Islet precursor cell (in vitro differentiated cells): ENCODE measurements at regions not wholly inside any gene's neighbourhood (a gene's known extent, or its start where the extent isn't known, plus 50 kb on each side); places are given as distances from the start of the nearest gene placed in this dataset.

Source experiments
- DNase-seq: peaks from one replicate; pipeline ENCODE4 v3.0.0-alpha.2; 2018

- no peak for DNase-seq
These were observed 1624.1 kb upstream of the PRR20A start for GRCh38 chr13:55516610-55517009.

- no peak for DNase-seq
These were observed 1623.4 kb upstream of the PRR20A start for GRCh38 chr13:55517312-55517711.

GRCh38 chr13:55528434-55528833, 1612.3 kb upstream of the PRR20A start:
- DNase-seq, result no peak

GRCh38 chr13:55534306-55534705, 1606.4 kb upstream of the PRR20A start:
- no peak for DNase-seq

- no peak for DNase-seq
These were observed 1602.3 kb upstream of the PRR20A start for GRCh38 chr13:55538424-55538823.

GRCh38 chr13:55543053-55543452, 1597.7 kb upstream of the PRR20A start:
- no peak for DNase-seq

- DNase-seq, result no peak
These were observed 1590.1 kb upstream of the PRR20A start for GRCh38 chr13:55550624-55551023.

GRCh38 chr13:55553701-55554100, 1587.0 kb upstream of the PRR20A start:
- DNase-seq, result no peak

- DNase-seq, result no peak
These were observed 1586.0 kb upstream of the PRR20A start for GRCh38 chr13:55554741-55555140.

GRCh38 chr13:55560331-55560730, 1580.4 kb upstream of the PRR20A start:
- DNase-seq, result no peak

GRCh38 chr13:55563267-55563666, 1577.5 kb upstream of the PRR20A start:
- DNase-seq, result no peak

- DNase-seq, result no peak
These were observed 1574.4 kb upstream of the PRR20A start for GRCh38 chr13:55566334-55566733.

GRCh38 chr13:55566779-55567178, 1573.9 kb upstream of the PRR20A start:
- no peak for DNase-seq

- DNase-seq, result no peak
These were observed 1572.7 kb upstream of the PRR20A start for GRCh38 chr13:55567721-55568625.

GRCh38 chr13:55569082-55569481, 1571.6 kb upstream of the PRR20A start:
- DNase-seq, result no peak

- no peak for DNase-seq
These were observed 1571.2 kb upstream of the PRR20A start for GRCh38 chr13:55569514-55569913.

GRCh38 chr13:55570371-55570770, 1570.3 kb upstream of the PRR20A start:
- DNase-seq, result no peak

- DNase-seq, result no peak
These were observed 1569.4 kb upstream of the PRR20A start for GRCh38 chr13:55571237-55571867.

GRCh38 chr13:55572408-55572807, 1568.3 kb upstream of the PRR20A start:
- DNase-seq, result no peak

- DNase-seq, result no peak
These were observed 1567.9 kb upstream of the PRR20A start for GRCh38 chr13:55572862-55573261.

GRCh38 chr13:55573565-55573964, 1567.2 kb upstream of the PRR20A start:
- DNase-seq, result no peak

GRCh38 chr13:55576389-55576788, 1564.3 kb upstream of the PRR20A start:
- DNase-seq, result peak; percentile 55

GRCh38 chr13:55577082-55577846, 1563.5 kb upstream of the PRR20A start:
- DNase-seq, result peak; percentile 56

- DNase-seq, result peak; percentile 58
These were observed 1562.9 kb upstream of the PRR20A start for GRCh38 chr13:55577847-55578210.
